ENCODE measurements at regions not wholly inside any gene's neighbourhood (a gene's known extent, or its start where the extent isn't known, plus 50 kb on each side); places are given as distances from the start of the nearest gene placed in this dataset.

DNA sequence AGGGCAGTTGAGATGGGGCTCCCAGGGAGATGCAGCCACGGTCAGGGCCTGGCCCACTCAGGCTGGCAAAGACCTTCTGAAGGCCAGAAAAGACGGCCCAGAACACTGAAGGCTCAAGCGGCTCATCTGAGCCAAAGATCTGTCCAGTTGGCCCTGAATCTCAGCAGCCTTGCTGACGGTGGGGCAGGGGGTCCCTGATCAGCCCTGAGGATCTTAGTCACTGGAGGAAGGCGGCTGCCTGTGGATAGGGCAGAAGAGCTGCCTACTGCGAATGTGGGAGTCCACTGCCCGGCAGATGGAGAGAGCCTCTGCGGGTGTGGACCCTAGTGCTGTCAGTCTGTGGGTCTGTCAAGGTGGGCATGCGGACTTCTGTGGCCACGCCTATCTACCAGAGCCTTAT lies 1738.2 kb downstream of the TP53TG3F start:
- TF ChIP-seq POLR2AphosphoS5 (IDR thresholded peaks at IDR 0.05), result no peak
- no peak for TF ChIP-seq EP300 (IDR thresholded peaks at IDR 0.05)
- TF ChIP-seq POLR2A (IDR thresholded peaks at IDR 0.05), result no peak
- TF ChIP-seq, protein P1, sequence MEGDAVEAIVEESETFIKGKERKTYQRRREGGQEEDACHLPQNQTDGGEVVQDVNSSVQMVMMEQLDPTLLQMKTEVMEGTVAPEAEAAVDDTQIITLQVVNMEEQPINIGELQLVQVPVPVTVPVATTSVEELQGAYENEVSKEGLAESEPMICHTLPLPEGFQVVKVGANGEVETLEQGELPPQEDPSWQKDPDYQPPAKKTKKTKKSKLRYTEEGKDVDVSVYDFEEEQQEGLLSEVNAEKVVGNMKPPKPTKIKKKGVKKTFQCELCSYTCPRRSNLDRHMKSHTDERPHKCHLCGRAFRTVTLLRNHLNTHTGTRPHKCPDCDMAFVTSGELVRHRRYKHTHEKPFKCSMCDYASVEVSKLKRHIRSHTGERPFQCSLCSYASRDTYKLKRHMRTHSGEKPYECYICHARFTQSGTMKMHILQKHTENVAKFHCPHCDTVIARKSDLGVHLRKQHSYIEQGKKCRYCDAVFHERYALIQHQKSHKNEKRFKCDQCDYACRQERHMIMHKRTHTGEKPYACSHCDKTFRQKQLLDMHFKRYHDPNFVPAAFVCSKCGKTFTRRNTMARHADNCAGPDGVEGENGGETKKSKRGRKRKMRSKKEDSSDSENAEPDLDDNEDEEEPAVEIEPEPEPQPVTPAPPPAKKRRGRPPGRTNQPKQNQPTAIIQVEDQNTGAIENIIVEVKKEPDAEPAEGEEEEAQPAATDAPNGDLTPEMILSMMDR (IDR thresholded peaks at IDR 0.05), result no peak
